Hematopoietic multipotent progenitor cell (in vitro differentiated cells): ENCODE measurements at regions not wholly inside any gene's neighbourhood (a gene's known extent, or its start where the extent isn't known, plus 50 kb on each side); places are given as distances from the start of the nearest gene placed in this dataset. TPM values are rescaled to one million over a fixed set of nuclear protein-coding genes. Genes with fewer than 3 reads are reported as not detected.
"Not testable (repeated sequence)": the region's sequence is repeated elsewhere in the genome, so short reads cannot be mapped to it uniquely, and the experiment has no call there.

Experiments used
- DNase-seq, 3 donors: peaks; one replicate each; pipeline ENCODE4 v3.0.0-alpha.2; 2011 to 2015; ENCODE audit warnings: low read depth in 2 of 3, low spot score in 2 of 3
- small RNA-seq: library from RNA; depleted of rRNA; stranded (forward); fragments of <200 nt; gene quantifications from one replicate; pipeline ENCODE3, GENCODE V24; 2012

- DNase-seq = peak in 2 of 3 donors; percentile 9 to 55
Measured at GRCh38 chr5:27124590-27124989, 86.2 kb upstream of the CDH9 start.

- DNase-seq = not testable (repeated sequence)
Measured at GRCh38 chr5:27119736-27120321, 81.4 kb upstream of the CDH9 start.

GRCh38 chr5:27103486-27103885 lies 65.1 kb upstream of the CDH9 start:
- no peak for DNase-seq

- DNase-seq = not testable (repeated sequence)
Measured at GRCh38 chr5:27095761-27096160, 57.4 kb upstream of the CDH9 start.

GRCh38 chr5:27093279-27093678 lies 54.9 kb upstream of the CDH9 start:
- no peak for DNase-seq

- no peak for DNase-seq
Measured at GRCh38 chr5:27091858-27092257, 53.5 kb upstream of the CDH9 start.

- DNase-seq = not testable (repeated sequence)
Measured at GRCh38 chr5:27088822-27089221, 50.4 kb upstream of the CDH9 start.

Small RNAs in the stretch of these regions (small RNA-seq; reads per million reads assigned to genes)
- gene AC010385.1 (not detected), gene AC010385.3 (not detected), gene AC026421.1 (not detected), gene AC114300.1 (not detected), gene LSP1P3 (not detected), gene RF00425 (not detected), gene RNU6-738P (1.2 reads per million, percentile 44 among the genes with 10 or more reads in this experiment), gene RNU6-909P (not detected), gene UBL5P1 (not detected)
